GM23338 (cell line): ENCODE measurements at regions not wholly inside any gene's neighbourhood (a gene's known extent, or its start where the extent isn't known, plus 50 kb on each side); places are given as distances from the start of the nearest gene placed in this dataset.

Experiments
- ATAC-seq: fragments of 200-7000 bp; cut with Tn5 transposase; 3 replicates; pipeline ENCODE4 v1.9.1; 2020
- DNase-seq: peaks from one replicate; pipeline ENCODE4 v3.0.0-alpha.2; 2015; ENCODE audit warnings: low spot score
- H2AFZ ChIP-seq: fragments of 200-600 bp; sonication (generic); 2 replicates; pipeline ENCODE4 v1.8.0; 2016; ENCODE audit warnings: antibody characterized with exemption, mild to moderate bottlenecking, moderate library complexity
- H3F3A ChIP-seq: fragments of 200-600 bp; sonication (generic); replicated peaks from 2 replicates; pipeline ENCODE4 v1.8.0; 2017; ENCODE audit warnings: antibody characterized with exemption, mixed run types, low read depth
- H3K27ac ChIP-seq: fragments of 200-600 bp; sonication (generic); 2 replicates; pipeline ENCODE4 v1.6.1; 2016; ENCODE audit warnings: low read depth
- H3K27me3 ChIP-seq: fragments of 200-600 bp; sonication (generic); 2 replicates; pipeline ENCODE4 v1.8.0; 2016; ENCODE audit warnings: mild to moderate bottlenecking, mixed run types, moderate library complexity; ENCODE audit not compliant: insufficient read depth
- H3K36me3 ChIP-seq: fragments of 200-600 bp; sonication (generic); 2 replicates; pipeline ENCODE4 v1.8.0; 2016; ENCODE audit warnings: mild to moderate bottlenecking; ENCODE audit not compliant: insufficient read depth
- H3K4me1 ChIP-seq: fragments of 200-600 bp; sonication (generic); 2 replicates; pipeline ENCODE4 v1.8.0; 2016; ENCODE audit warnings: mild to moderate bottlenecking, moderate library complexity; ENCODE audit not compliant: insufficient read depth
- H3K4me2 ChIP-seq: fragments of 200-600 bp; sonication (generic); 2 replicates; pipeline ENCODE4 v1.7.1; 2017; ENCODE audit warnings: mixed run types
- H3K4me3 ChIP-seq: fragments of 200-600 bp; sonication (generic); 2 replicates; pipeline ENCODE4 v1.6.1; 2016; ENCODE audit warnings: mixed run types
- H3K79me2 ChIP-seq: fragments of 200-600 bp; sonication (generic); replicated peaks from 2 replicates; pipeline ENCODE4 v1.8.0; 2017; ENCODE audit warnings: mild to moderate bottlenecking; ENCODE audit not compliant: insufficient read depth
- H3K9me2 ChIP-seq: fragments of 200-600 bp; sonication (generic); 2 replicates; pipeline ENCODE4 v1.8.0; 2017; ENCODE audit not compliant: insufficient read depth
- H4K20me1 ChIP-seq: fragments of 200-600 bp; sonication (generic); replicated peaks from 2 replicates; pipeline ENCODE4 v1.8.0; 2017; ENCODE audit warnings: mild to moderate bottlenecking; ENCODE audit not compliant: insufficient read depth
- H3K27ac Mint-ChIP-seq: 2 replicates; pipeline ENCODE4 v1.8.0; 2020; ENCODE audit warnings: inconsistent platforms, mild to moderate bottlenecking, moderate library complexity, mixed read lengths
- H3K27me3 Mint-ChIP-seq: 3 replicates; pipeline ENCODE4 v1.8.0; 2022; ENCODE audit warnings: low read depth, mild to moderate bottlenecking, moderate library complexity, mixed read lengths, inconsistent platforms; ENCODE audit not compliant: insufficient read depth, poor library complexity
- H3K36me3 Mint-ChIP-seq: 3 replicates; pipeline ENCODE4 v1.8.0; 2021; ENCODE audit warnings: low read depth, mild to moderate bottlenecking, inconsistent platforms, moderate library complexity, mixed read lengths
- H3K4me1 Mint-ChIP-seq: 3 replicates; pipeline ENCODE4 v1.8.0; 2020; ENCODE audit warnings: mild to moderate bottlenecking, inconsistent platforms, mixed read lengths
- H3K4me3 Mint-ChIP-seq: 3 replicates; pipeline ENCODE4 v1.8.0; 2021; ENCODE audit warnings: moderate library complexity, mild to moderate bottlenecking, inconsistent platforms, mixed read lengths
- H3K9me3 Mint-ChIP-seq: 3 replicates; pipeline ENCODE4 v1.8.0; 2020; ENCODE audit warnings: moderate library complexity, mild to moderate bottlenecking, inconsistent platforms, mixed read lengths
- CREB1 ChIP-seq: fragments of 250-450 bp; sonication (Bioruptor Pico); IDR thresholded peaks from 2 replicates; pipeline ENCODE4 v1.5.0; 2020; ENCODE audit warnings: low read depth, mild to moderate bottlenecking, moderate library complexity
- ETS1 ChIP-seq: IDR thresholded peaks from 2 replicates; pipeline ENCODE4 v1.6.1; 2016; ENCODE audit warnings: antibody characterized with exemption
- EZH2 ChIP-seq: fragments of 200-600 bp; sonication (generic); IDR thresholded peaks from one replicate; pipeline ENCODE4 v1.8.0; 2017; ENCODE audit warnings: antibody characterized with exemption, mild to moderate bottlenecking, low read depth; ENCODE audit not compliant: unreplicated experiment
- STAT1 ChIP-seq: IDR thresholded peaks from one replicate; pipeline ENCODE4 v1.6.1; 2016; ENCODE audit warnings: antibody characterized with exemption; ENCODE audit not compliant: unreplicated experiment
- ZNF114 ChIP-seq: fragments of 250-450 bp; sonication (Bioruptor Pico); IDR thresholded peaks from 2 replicates; pipeline ENCODE4 v1.5.0; 2020; ENCODE audit warnings: mild to moderate bottlenecking, moderate library complexity
- ZNF331 ChIP-seq: fragments of 250-450 bp; sonication (Bioruptor Pico); IDR thresholded peaks from 2 replicates; pipeline ENCODE4 v1.5.0; 2020; ENCODE audit warnings: low read depth, mild to moderate bottlenecking, moderate library complexity
- ZNF462 ChIP-seq: fragments of 250-450 bp; sonication (Bioruptor Pico); IDR thresholded peaks from 2 replicates; pipeline ENCODE4 v1.5.0; 2020; ENCODE audit warnings: mild to moderate bottlenecking, moderate library complexity

GRCh38 chrX:39416547-39417260, 615.4 kb downstream of the MID1IP1 start:
- Histone ChIP-seq H3K27ac (no peak overlapping the region), H3K4me3 (no peak overlapping the region), H3K4me1 (no peaks in the 10 kb centered on the region), H4K20me1 (no peaks in the 10 kb centered on the region), H2AFZ (no peak overlapping the region), H3K9me2 (no peaks in the 10 kb centered on the region), H3F3A (no peaks in the 10 kb centered on the region), H3K27me3 (no peaks in the 10 kb centered on the region), H3K4me2 (no peak overlapping the region), H3K79me2 (no peaks in the 10 kb centered on the region), H3K36me3 (no peaks in the 10 kb centered on the region)
- TF ChIP-seq CREB1 (CRISPR knock-in tag) (no peak), EZH2 (no peak), STAT1 (no peak), ZNF331 (CRISPR knock-in tag) (no peak), ZNF114 (CRISPR knock-in tag) (no peak), ZNF462 (CRISPR knock-in tag) (no peak), ETS1 (no peak)
- no peaks in the 10 kb centered on the region for H3K9me3 Mint-ChIP-seq
- no peak overlapping the region for H3K27ac Mint-ChIP-seq
- no peak for ATAC-seq
- no peaks in the 10 kb centered on the region for H3K27me3 Mint-ChIP-seq
- no peaks in the 10 kb centered on the region for H3K36me3 Mint-ChIP-seq
- no peak for DNase-seq
- no peak overlapping the region for H3K4me3 Mint-ChIP-seq
- H3K4me1 Mint-ChIP-seq: peaks cover 7% of the 10 kb centered on the region; the same call in 2 of the 3 replicates
